ENCODE measurements at regions not wholly inside any gene's neighbourhood (a gene's known extent, or its start where the extent isn't known, plus 50 kb on each side); places are given as distances from the start of the nearest gene placed in this dataset.

- TF ChIP-seq ZNF324 (tag by site-specific recombination; IDR thresholded peaks at IDR 0.05), result no peak
- no peak for TF ChIP-seq ZNF510 (tag by site-specific recombination; IDR thresholded peaks at IDR 0.05; ENCODE audit: insufficient replicate concordance)
- TF ChIP-seq KLF1 (tag by site-specific recombination; IDR thresholded peaks at IDR 0.05), result no peak
- TF ChIP-seq ZFP69B (tag by site-specific recombination; IDR thresholded peaks at IDR 0.05), result no peak
- no peak for TF ChIP-seq ZNF549 (tag by site-specific recombination; IDR thresholded peaks at IDR 0.05)
- TF ChIP-seq, protein P1, sequence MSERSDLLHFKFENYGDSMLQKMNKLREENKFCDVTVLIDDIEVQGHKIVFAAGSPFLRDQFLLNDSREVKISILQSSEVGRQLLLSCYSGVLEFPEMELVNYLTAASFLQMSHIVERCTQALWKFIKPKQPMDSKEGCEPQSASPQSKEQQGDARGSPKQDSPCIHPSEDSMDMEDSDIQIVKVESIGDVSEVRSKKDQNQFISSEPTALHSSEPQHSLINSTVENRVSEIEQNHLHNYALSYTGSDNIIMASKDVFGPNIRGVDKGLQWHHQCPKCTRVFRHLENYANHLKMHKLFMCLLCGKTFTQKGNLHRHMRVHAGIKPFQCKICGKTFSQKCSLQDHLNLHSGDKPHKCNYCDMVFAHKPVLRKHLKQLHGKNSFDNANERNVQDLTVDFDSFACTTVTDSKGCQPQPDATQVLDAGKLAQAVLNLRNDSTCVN (tag by site-specific recombination; optimal IDR thresholded peaks at IDR 0.05), result no peak
- TF ChIP-seq, protein P2, sequence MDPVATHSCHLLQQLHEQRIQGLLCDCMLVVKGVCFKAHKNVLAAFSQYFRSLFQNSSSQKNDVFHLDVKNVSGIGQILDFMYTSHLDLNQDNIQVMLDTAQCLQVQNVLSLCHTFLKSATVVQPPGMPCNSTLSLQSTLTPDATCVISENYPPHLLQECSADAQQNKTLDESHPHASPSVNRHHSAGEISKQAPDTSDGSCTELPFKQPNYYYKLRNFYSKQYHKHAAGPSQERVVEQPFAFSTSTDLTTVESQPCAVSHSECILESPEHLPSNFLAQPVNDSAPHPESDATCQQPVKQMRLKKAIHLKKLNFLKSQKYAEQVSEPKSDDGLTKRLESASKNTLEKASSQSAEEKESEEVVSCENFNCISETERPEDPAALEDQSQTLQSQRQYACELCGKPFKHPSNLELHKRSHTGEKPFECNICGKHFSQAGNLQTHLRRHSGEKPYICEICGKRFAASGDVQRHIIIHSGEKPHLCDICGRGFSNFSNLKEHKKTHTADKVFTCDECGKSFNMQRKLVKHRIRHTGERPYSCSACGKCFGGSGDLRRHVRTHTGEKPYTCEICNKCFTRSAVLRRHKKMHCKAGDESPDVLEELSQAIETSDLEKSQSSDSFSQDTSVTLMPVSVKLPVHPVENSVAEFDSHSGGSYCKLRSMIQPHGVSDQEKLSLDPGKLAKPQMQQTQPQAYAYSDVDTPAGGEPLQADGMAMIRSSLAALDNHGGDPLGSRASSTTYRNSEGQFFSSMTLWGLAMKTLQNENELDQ (tag by site-specific recombination; IDR thresholded peaks at IDR 0.05; ENCODE audit: low read depth), result no peak
- TF ChIP-seq ZNF571 (tag by site-specific recombination; IDR thresholded peaks at IDR 0.05), result no peak
- TF ChIP-seq TSHZ1 (tag by site-specific recombination; IDR thresholded peaks at IDR 0.05; ENCODE audit: borderline replicate concordance), result no peak
- no peak for TF ChIP-seq RBAK (tag by site-specific recombination; IDR thresholded peaks at IDR 0.05)
- no peak for TF ChIP-seq ZEB2 (tag by site-specific recombination; IDR thresholded peaks at IDR 0.05)
- no peak for TF ChIP-seq ZNF221 (tag by site-specific recombination; IDR thresholded peaks at IDR 0.05; ENCODE audit: borderline replicate concordance)
- POLR2A ChIA-PET, result no interaction called here
- CTCF ChIA-PET, result no interaction called here
- Histone ChIP-seq H3K27ac (ENCODE audit: extremely low read depth, low read depth, low read length) (no peak overlapping the region), H3K9me3 (ENCODE audit: control insufficient read depth, insufficient read depth, low read depth, low read length) (no peaks in the 10 kb centered on the region), H3K4me1 (ENCODE audit: control insufficient read depth, insufficient read depth, low read length) (no peaks in the 10 kb centered on the region), H3K36me3 (ENCODE audit: control insufficient read depth in 2 of 2, insufficient read depth in 1 of 2, low read length in 2 of 2) (no peaks in the 10 kb centered on the region), H3K4me3 (ENCODE audit: low read depth, low read length) (no peak overlapping the region)
These were observed 257.2 kb upstream of the PRICKLE1 start for GRCh38 chr12:42846782-42847181.

DNA sequence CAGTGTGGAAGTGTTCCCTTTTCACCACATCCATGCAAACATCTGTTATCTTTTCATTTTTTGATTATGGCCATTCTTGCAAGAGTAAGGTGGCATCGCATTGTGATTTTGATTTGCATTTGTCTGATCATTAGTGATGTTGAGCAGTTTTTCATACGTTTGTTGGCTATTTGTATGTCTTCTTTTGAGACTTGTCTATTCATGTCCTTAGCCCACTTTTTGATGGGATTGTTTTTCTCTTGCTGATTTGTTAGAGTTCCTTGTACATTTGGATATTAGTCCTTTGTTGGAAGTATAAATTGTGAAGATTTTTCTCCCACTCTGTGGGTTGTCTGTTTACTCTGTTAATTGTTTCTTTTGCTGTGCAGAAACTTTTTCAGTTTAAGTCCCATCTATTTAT is 244.5 kb upstream of the PRICKLE1 start:
- CTCF ChIA-PET, result no interaction called here
- POLR2A ChIA-PET, result no interaction called here
- H3K27ac ChIP-seq (ENCODE audit: extremely low read depth, low read depth, low read length), result no peak overlapping the region

DNA sequence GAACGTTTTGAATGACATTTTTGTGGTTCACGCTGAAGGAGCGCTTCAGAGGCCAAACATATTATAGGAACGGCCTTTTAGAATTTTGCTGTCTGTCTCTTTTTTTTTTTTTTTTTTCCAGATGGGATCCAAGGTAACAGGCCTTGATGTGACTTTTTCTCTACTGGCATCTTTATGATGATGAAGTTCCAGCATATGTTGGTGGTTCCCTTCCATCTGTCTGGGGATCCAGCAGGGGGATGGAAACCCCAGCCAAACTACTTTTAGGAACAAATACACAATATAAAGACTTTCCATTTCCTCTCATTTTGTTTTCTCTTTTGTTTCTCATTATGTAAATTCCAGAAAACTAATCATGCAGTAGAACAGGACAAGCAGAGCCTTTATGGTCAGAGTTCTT is 239.3 kb upstream of the PRICKLE1 start:
- CTCF ChIA-PET, result no interaction called here
- POLR2A ChIA-PET, result no interaction called here
- no peaks in the 10 kb centered on the region for H3K36me3 ChIP-seq (ENCODE audit: control insufficient read depth in 2 of 2, insufficient read depth in 1 of 2, low read length in 2 of 2)
- no peak for TF ChIP-seq ZNF302 (tag by site-specific recombination; IDR thresholded peaks at IDR 0.05; ENCODE audit: low read depth)
- TF ChIP-seq ZNF843 (tag by site-specific recombination; IDR thresholded peaks at IDR 0.05), result no peak
- no peak for TF ChIP-seq HOXD13 (CRISPR knock-in tag; IDR thresholded peaks at IDR 0.05; ENCODE audit: borderline replicate concordance)
- TF ChIP-seq KLF1 (tag by site-specific recombination; IDR thresholded peaks at IDR 0.05), result no peak
- TF ChIP-seq, protein P3, sequence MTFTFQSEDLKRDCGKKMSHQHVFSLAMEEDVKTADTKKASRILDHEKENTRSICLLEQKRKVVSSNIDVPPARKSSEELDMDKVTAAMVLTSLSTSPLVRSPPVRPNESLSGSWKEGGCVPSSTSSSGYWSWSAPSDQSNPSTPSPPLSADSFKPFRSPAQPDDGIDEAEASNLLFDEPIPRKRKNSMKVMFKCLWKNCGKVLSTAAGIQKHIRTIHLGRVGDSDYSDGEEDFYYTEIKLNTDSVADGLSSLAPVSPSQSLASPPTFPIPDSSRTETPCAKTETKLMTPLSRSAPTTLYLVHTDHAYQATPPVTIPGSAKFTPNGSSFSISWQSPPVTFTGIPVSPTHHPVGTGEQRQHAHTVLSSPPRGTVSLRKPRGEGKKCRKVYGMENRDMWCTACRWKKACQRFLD (tag by site-specific recombination; IDR thresholded peaks at IDR 0.05), result no peak
- TF ChIP-seq TRIM28 (IDR thresholded peaks at IDR 0.05; ENCODE audit: borderline replicate concordance, low read length), result no peak
- H3K4me1 ChIP-seq (ENCODE audit: control insufficient read depth, insufficient read depth, low read length), result no peaks in the 10 kb centered on the region
- H3K27ac ChIP-seq (ENCODE audit: extremely low read depth, low read depth, low read length), result no peak overlapping the region
- no peaks in the 10 kb centered on the region for H3K9me3 ChIP-seq (ENCODE audit: control insufficient read depth, insufficient read depth, low read depth, low read length)
- no peak overlapping the region for H3K4me3 ChIP-seq (ENCODE audit: low read depth, low read length)

More for the DNA sequence above, 244.5 kb upstream of the PRICKLE1 start:
- no peak overlapping the region for H3K4me3 ChIP-seq (ENCODE audit: low read depth, low read length)
- no peaks in the 10 kb centered on the region for H3K4me1 ChIP-seq (ENCODE audit: control insufficient read depth, insufficient read depth, low read length)
- no peaks in the 10 kb centered on the region for H3K36me3 ChIP-seq (ENCODE audit: control insufficient read depth in 2 of 2, insufficient read depth in 1 of 2, low read length in 2 of 2)
- H3K9me3 ChIP-seq (ENCODE audit: control insufficient read depth, insufficient read depth, low read depth, low read length), result no peaks in the 10 kb centered on the region
- TF ChIP-seq ZNF501 (tag by site-specific recombination; IDR thresholded peaks at IDR 0.05) (no peak), ZNF558 (tag by site-specific recombination; IDR thresholded peaks at IDR 0.05) (peak; percentile 94)
